ENCODE measurements at regions not wholly inside any gene's neighbourhood (a gene's known extent, or its start where the extent isn't known, plus 50 kb on each side); places are given as distances from the start of the nearest gene placed in this dataset.

GRCh38 chr21:28154121-28154520 is 838.6 kb downstream of the LTN1 start:
- Mint-ChIP-seq H3K4me3 (no peak overlapping the region), H3K9me3 (no peaks in the 10 kb centered on the region), H3K27me3 (no peaks in the 10 kb centered on the region), H3K4me1 (no peaks in the 10 kb centered on the region), H3K36me3 (ENCODE audit: low read depth) (no peaks in the 10 kb centered on the region), H3K27ac (no peak overlapping the region)
- ChIA-PET POLR2A (no interaction called here), CTCF (no interaction called here)
- ATAC-seq (ENCODE audit: low read depth) (no peak), DNase-seq (no peak)
- TF ChIP-seq, protein P1, sequence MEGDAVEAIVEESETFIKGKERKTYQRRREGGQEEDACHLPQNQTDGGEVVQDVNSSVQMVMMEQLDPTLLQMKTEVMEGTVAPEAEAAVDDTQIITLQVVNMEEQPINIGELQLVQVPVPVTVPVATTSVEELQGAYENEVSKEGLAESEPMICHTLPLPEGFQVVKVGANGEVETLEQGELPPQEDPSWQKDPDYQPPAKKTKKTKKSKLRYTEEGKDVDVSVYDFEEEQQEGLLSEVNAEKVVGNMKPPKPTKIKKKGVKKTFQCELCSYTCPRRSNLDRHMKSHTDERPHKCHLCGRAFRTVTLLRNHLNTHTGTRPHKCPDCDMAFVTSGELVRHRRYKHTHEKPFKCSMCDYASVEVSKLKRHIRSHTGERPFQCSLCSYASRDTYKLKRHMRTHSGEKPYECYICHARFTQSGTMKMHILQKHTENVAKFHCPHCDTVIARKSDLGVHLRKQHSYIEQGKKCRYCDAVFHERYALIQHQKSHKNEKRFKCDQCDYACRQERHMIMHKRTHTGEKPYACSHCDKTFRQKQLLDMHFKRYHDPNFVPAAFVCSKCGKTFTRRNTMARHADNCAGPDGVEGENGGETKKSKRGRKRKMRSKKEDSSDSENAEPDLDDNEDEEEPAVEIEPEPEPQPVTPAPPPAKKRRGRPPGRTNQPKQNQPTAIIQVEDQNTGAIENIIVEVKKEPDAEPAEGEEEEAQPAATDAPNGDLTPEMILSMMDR (IDR thresholded peaks at IDR 0.05): no peak
- intact Hi-C loops (cut with micrococcal nuclease): no loop called here

DNA sequence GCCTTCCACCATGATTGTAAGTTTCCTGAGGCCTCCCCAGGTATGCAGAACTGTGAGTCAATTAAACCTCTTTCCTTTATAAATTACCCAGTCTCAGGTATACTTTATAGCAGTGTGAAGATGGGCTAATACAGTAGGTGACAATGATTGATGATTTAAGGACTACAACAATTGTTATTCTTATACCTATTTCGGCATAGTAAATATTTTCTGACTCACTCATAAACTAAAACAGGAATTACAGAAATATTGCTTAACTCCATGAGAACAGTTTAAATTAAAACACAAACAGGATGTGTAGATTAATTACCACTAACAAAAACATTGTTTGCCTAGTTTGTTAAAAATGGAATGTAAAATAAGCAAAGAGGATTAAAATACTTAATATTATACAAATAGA is 839.9 kb downstream of the LTN1 start:
- Mint-ChIP-seq H3K4me3 (no peak overlapping the region), H3K27me3 (no peaks in the 10 kb centered on the region), H3K4me1 (no peaks in the 10 kb centered on the region), H3K9me3 (no peaks in the 10 kb centered on the region), H3K27ac (no peak overlapping the region), H3K36me3 (ENCODE audit: low read depth) (no peaks in the 10 kb centered on the region)
- ChIA-PET CTCF (no interaction called here), POLR2A (no interaction called here)
- intact Hi-C loops (cut with micrococcal nuclease): no loop called here
- DNase-seq (no peak), ATAC-seq (ENCODE audit: low read depth) (no peak)
- TF ChIP-seq, protein P1 (IDR thresholded peaks at IDR 0.05): no peak

GRCh38 chr21:28151758-28152157 is 840.9 kb downstream of the LTN1 start:
- ChIA-PET POLR2A (no interaction called here), CTCF (no interaction called here)
- no peak overlapping the region for H3K4me3 Mint-ChIP-seq
- no peak overlapping the region for H3K27ac Mint-ChIP-seq
- no peaks in the 10 kb centered on the region for H3K27me3 Mint-ChIP-seq
- H3K4me1 Mint-ChIP-seq: no peaks in the 10 kb centered on the region
- DNase-seq (no peak), ATAC-seq (ENCODE audit: low read depth) (no peak)
- H3K36me3 Mint-ChIP-seq (ENCODE audit: low read depth): no peaks in the 10 kb centered on the region
- H3K9me3 Mint-ChIP-seq: no peaks in the 10 kb centered on the region
- TF ChIP-seq, protein P1 (IDR thresholded peaks at IDR 0.05): no peak
- intact Hi-C loops (cut with micrococcal nuclease): no loop called here

DNA sequence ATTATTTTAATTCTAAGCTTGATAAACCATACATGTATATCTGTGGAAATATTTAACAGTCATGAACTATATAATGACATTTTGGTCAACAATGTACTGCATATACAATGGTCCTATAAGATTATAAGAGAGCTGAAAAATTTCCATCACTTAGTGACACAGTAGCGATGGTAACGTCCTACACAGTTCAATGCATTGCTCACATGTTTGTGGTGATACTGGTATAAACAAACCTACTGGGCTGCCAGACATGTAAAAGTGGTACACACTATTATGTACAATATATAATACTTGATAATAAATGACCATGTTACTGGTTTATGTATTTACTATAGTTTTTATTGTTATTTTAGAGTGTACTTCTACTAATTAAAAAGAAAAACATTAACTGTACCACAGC is 841.9 kb downstream of the LTN1 start:
- POLR2A ChIA-PET: no interaction called here
- H3K27me3 Mint-ChIP-seq: no peaks in the 10 kb centered on the region
- no peaks in the 10 kb centered on the region for H3K9me3 Mint-ChIP-seq
- no peaks in the 10 kb centered on the region for H3K4me1 Mint-ChIP-seq
- H3K4me3 Mint-ChIP-seq: no peak overlapping the region
- no peak overlapping the region for H3K27ac Mint-ChIP-seq
- CTCF ChIA-PET: no interaction called here
- H3K36me3 Mint-ChIP-seq (ENCODE audit: low read depth): no peaks in the 10 kb centered on the region
- TF ChIP-seq, protein P1 (IDR thresholded peaks at IDR 0.05): no peak
- no peak for ATAC-seq (ENCODE audit: low read depth)
- DNase-seq: no peak
- intact Hi-C loops (cut with micrococcal nuclease): no loop called here

DNA sequence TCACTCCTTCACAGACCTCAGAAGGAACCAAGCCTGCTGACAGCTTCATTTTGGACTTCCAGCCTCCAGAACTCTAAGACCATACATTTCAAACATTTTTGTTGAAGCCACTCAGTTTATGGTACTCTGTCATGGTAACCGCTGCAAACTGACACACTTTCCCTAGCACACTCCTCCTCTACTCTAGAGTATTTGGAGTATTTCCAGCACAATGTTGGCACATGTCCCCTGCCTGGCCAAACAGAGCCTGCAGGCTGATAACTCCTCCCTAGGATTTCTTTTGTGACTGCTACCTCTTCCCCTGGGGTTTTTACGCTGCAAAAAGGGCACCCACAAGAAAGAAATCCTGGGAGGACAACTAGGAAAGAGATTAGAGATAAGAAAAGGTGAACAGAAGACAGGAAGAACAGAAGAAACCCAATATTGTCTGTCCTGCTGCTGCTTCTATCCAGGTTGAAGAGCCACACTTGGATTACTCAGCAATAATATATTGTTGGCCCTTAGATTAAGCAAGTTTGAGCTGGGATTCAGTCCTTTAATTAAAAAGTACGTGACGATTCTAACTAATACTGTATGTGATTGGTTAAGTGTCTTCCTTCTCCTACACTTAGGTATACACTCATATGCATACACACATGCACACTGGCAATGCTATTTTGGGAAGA is 844.1 kb downstream of the LTN1 start:
- ATAC-seq (ENCODE audit: low read depth) (no peak), DNase-seq (no peak)
- H3K9me3 Mint-ChIP-seq: no peaks in the 10 kb centered on the region
- no peak overlapping the region for H3K4me3 Mint-ChIP-seq
- ChIA-PET CTCF (no interaction called here), POLR2A (no interaction called here)
- no peak overlapping the region for H3K27ac Mint-ChIP-seq
- no peaks in the 10 kb centered on the region for H3K4me1 Mint-ChIP-seq
- no peaks in the 10 kb centered on the region for H3K36me3 Mint-ChIP-seq (ENCODE audit: low read depth)
- no peaks in the 10 kb centered on the region for H3K27me3 Mint-ChIP-seq
- TF ChIP-seq, protein P1 (IDR thresholded peaks at IDR 0.05): no peak
- intact Hi-C loops (cut with micrococcal nuclease): no loop called here

Data from activated B cell treated with CpG ODN at 0.5 μM for 24 hours (primary cell).